HG03025 (cell line): ENCODE measurements at regions not wholly inside any gene's neighbourhood (a gene's known extent, or its start where the extent isn't known, plus 50 kb on each side); places are given as distances from the start of the nearest gene placed in this dataset.

Experiments used
- ATAC-seq: cut with Tn5 transposase; IDR thresholded peaks from one replicate; pipeline ENCODE4 v1.9.1; 2021; ENCODE audit warnings: mild to moderate bottlenecking, moderate library complexity; ENCODE audit not compliant: unreplicated experiment, low FRiP score

- no peak for ATAC-seq
Observed at GRCh38 chr18:31213641-31214040, 51.0 kb upstream of the DSC1 start.

DNA sequence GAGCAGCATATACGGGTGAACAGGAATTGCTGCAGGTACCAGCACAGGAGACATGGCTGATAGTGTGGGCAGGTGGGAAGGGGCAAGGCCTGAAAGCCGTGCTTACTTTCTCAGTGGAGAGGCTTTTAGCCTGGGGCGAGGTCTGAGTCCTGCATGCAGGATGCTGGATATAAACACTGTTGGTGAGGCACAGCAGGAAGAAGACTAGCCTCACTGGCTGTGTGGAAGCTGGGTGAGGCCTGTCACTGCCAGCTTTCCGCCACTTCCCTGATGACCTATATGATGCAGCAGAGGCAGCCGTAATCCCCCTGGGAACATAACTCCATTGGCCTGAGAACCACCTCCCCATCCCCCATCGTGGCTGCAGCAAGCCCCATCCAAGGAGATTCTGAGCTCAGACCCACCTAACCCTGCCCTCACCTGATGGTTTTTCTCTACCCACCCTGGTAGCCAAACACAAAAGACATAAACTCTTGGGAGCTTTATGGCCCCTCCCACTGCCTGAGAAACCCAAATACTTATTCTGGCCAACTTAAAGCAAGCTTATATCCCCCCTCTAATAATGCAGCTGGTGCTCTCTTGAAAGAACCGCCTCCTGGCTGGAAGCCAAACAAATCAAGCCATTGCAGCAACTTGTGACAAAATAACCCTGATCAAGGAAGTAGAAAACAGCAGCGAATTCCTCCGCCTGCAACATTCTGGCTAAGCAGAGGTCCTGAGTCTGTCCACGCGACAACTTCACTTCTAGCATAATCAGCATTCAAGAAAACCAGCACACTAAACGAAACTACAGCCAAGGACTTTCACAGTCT lies 54.6 kb upstream of the DSC1 start:
- no peak for ATAC-seq

GRCh38 chr18:31218671-31219383 lies 56.2 kb upstream of the DSC1 start:
- no peak for ATAC-seq

DNA sequence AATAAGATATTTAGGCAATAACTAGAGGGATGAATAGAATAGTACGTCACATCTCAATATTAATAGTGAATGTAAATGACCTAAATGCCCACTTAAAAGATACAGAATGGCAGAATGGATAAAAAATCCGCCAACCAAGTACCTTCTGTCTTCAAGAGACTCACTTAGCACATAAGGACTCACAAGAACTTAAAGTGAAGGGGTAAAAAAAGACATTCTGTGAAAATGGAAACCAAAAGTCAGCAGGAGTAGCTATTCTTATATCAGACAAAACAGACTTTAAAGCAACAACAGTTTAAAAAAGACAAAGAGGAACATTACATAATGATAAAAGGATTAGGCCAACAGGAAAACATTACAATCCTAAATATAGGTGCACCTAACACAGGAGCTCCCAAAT lies 56.7 kb upstream of the DSC1 start:
- ATAC-seq: peak; percentile 49

- ATAC-seq: no peak
Observed at GRCh38 chr18:31223371-31223770, 60.7 kb upstream of the DSC1 start.

DNA sequence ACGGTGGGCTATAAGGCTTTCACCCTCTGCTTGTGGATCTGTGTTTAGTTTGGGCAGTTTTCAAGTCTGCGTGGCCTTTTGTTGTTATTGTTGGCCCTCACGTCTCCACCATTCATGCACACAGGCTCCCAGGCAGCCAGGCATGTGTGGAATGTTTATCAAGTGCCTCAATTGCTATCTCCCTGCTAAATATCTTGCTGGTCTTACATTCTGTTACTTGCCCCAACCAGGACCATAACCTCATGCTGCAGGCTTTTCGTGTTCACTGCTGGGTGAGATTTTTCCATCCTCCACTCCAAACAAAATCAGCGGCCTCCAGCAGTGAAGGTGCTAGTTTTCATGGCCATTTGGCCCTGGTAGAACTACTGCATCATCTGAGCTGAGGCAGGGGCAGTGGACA lies 63.0 kb upstream of the DSC1 start:
- ATAC-seq: no peak

- ATAC-seq: no peak
Observed at GRCh38 chr18:31227497-31228229, 65.0 kb upstream of the DSC1 start.

- no peak for ATAC-seq
Observed at GRCh38 chr18:31229829-31230228, 67.2 kb upstream of the DSC1 start.

GRCh38 chr18:31230495-31230894 lies 67.8 kb upstream of the DSC1 start:
- no peak for ATAC-seq

- ATAC-seq: no peak
Observed at GRCh38 chr18:31232013-31232412, 69.4 kb upstream of the DSC1 start.

- no peak for ATAC-seq
Observed at GRCh38 chr18:31232775-31233424, 70.2 kb upstream of the DSC1 start.

GRCh38 chr18:31233621-31234275 lies 71.1 kb upstream of the DSC1 start:
- ATAC-seq: no peak

DNA sequence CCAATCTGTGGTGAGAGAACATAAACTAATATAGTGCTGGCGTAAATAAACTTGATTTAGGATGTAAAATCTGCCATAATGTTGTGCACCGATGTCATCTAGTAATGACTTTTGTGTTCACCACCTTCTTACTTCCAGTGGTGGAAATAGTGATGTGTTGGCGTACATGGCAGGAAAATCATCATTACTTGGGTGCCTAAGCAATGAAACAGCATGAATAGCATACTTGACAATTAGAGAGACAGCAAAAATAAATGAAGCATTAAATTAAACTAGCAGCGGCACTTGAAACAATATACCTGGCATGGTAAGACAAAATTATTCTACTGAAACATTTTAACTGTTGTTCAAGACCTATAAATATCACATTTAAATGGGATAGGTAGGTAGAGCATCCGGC lies 73.2 kb upstream of the DSC1 start:
- ATAC-seq: no peak

GRCh38 chr18:31237142-31237541 lies 74.5 kb upstream of the DSC1 start:
- ATAC-seq: no peak

DNA sequence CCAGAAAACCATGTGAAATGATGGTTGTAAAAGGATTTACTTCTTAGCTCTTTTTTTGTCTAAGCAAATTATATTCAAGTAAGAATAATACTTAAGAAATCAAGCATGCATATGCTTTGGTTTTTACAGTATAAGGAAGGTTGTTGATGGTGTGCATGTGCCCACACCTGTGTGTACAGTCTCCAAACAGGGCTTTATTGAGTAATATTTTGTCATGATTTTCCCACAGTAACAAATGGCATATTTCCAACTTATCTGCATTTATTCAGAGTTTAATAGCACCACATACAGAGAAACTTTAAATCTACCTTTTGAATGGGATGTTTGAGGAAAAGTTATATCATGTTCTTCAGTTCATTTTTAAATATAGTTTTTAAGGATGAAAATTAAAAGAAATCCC lies 76.5 kb upstream of the DSG1 start:
- ATAC-seq: no peak

GRCh38 chr18:31241900-31242409 lies 76.0 kb upstream of the DSG1 start:
- ATAC-seq: no peak

- ATAC-seq: no peak
Observed at GRCh38 chr18:31243740-31244512, 74.0 kb upstream of the DSG1 start.

DNA sequence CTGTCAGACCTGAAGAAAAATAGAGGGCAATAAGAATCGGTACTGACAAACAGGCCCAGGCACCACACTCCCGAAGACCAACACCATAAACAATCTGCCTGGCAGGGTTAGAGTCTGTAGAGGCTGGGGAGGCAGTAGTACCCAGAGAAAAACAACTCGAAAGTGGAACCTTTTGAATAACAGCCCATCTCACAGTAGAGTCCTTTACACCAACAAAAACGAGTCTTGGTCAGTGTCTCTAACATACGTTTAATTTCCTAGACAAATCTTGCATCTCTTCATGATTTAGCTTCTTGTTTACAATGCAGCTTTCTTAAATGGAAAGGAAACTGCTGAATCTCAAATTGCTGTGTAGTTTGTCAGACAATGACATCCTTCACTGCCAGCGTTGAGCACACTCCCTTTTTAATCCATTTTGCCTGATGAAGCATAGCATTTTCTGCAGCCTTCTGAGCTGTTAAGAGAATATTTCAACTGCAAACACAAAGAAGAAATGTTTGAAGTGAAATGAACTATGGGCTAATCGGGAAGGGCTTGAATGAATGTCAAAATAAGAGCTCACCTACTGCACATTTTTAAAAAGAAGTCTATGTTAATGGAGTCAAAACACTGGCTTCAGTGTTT lies 73.1 kb upstream of the DSG1 start:
- no peak for ATAC-seq

GRCh38 chr18:31245820-31246219 lies 72.1 kb upstream of the DSG1 start:
- no peak for ATAC-seq
